ENCODE measurements at regions not wholly inside any gene's neighbourhood (a gene's known extent, or its start where the extent isn't known, plus 50 kb on each side); places are given as distances from the start of the nearest gene placed in this dataset.
"Not testable (repeated sequence)": the region's sequence is repeated elsewhere in the genome, so short reads cannot be mapped to it uniquely, and the experiment has no call there.

- no peak for DNase-seq (ENCODE audit: low spot score)
These were observed 111.3 kb upstream of the NDUFV2 start for GRCh38 chr18:8991155-8991554.

GRCh38 chr18:8992500-8992899 lies 110.0 kb upstream of the NDUFV2 start:
- DNase-seq (ENCODE audit: low spot score), result not testable (repeated sequence)

DNA sequence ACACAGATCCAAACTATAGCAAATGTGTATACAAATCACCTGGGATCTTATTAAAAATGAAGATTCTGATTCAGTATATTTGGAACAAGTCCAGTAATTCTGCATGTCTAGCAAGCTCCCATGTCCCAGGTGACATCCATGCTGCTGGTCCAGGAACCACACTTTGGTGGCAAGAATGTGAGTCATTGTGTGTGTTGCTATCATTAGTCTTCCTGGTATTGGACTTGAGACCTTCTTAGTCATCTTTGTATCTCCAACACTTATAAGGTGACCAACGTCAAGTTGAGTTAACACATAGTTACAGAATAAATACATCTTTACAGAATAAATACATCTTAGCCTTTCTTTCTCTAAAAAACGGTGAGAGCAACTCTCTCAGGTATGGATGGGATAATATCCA lies 107.9 kb upstream of the NDUFV2 start:
- peak; percentile 82 for DNase-seq (ENCODE audit: low spot score)

DNA sequence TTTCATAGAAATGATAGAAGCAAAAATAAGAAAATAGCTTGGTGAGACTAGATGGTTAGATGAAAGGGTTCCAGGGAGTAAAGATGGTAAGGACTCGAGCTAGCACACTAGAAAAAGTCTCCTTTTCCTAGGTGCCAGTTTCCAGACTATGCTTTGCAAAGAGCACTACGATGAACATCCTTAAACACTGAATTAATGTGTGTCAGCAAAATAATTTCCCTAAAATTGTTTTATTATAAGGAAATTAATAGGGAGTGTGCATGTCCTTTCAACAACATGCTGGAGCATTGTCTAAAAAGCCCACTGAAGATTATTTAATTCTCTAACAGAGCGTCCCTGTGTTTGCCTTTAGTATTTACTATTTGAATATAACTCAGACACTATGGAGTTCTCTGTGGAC lies 107.4 kb upstream of the NDUFV2 start:
- no peak for DNase-seq (ENCODE audit: low spot score)

- DNase-seq (ENCODE audit: low spot score), result no peak
These were observed 105.6 kb upstream of the NDUFV2 start for GRCh38 chr18:8996771-8997432.

DNA sequence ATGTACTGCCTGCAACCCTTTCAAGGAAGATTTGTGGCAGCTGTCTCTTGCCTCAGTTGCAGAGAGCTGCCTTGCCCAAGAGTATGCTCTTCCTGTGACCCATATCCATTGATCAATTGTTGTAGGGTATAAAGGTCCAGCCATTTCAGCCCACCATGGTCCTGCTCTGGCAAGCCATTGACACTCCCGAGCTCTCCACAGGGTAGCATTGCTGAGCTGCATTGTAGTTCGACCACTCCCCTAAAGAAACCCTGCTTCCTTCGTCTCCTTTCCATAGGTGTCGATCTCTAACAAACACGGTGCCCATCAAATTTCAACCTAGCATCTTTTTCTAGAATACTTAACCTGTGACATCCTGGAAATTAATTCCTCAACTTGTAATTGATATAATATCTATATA lies 104.9 kb upstream of the NDUFV2 start:
- DNase-seq (ENCODE audit: low spot score), result no peak

- DNase-seq (ENCODE audit: low spot score), result no peak
These were observed 103.8 kb upstream of the NDUFV2 start for GRCh38 chr18:8998481-8999217.

- no peak for DNase-seq (ENCODE audit: low spot score)
These were observed 102.6 kb upstream of the NDUFV2 start for GRCh38 chr18:8999872-9000271.

DNA sequence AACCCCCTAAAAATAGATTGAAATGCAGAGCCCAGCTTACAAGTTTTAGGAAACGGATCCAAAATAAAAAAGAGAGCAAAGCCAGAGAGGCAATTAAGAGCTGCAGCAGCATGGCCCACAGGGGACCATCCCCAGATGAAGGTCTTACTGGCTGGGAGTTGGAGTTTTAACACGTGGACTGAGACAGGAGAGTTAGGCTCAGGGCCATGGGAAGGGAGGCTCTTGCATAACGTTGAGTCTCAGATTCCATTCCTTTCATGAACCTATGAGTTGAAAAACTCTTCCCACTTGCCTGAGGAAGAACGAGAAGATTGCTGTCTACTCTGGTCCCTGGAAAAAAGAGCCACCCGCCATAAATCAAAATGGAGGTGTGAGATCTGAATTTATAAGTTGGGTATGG lies 101.8 kb upstream of the NDUFV2 start:
- DNase-seq (ENCODE audit: low spot score), result no peak

- DNase-seq (ENCODE audit: low spot score), result no peak
These were observed 101.3 kb upstream of the NDUFV2 start for GRCh38 chr18:9001209-9001608.

- no peak for DNase-seq (ENCODE audit: low spot score)
These were observed 98.9 kb upstream of the NDUFV2 start for GRCh38 chr18:9003406-9004100.

DNA sequence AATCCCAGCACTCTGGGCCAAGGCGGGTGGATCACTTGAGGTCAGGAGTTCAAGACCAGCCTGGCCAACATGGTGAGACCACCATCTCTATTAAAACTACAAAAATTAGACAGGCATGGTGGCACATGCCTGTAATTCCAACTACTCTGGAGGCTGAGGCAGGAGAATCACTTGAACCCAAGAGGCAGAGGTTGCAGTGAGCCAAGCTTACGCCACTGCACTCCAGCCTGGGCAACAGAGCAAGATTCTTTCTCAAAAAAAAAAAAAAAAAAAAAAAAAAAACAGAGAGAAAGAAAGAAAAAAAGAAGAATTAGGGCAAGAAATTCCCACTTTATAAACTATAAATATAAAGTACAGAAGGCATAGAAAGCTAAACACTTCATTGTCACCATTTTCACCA lies 98.2 kb upstream of the NDUFV2 start:
- not testable (repeated sequence) for DNase-seq (ENCODE audit: low spot score)

GRCh38 chr18:9007700-9008099 lies 94.8 kb upstream of the NDUFV2 start:
- not testable (repeated sequence) for DNase-seq (ENCODE audit: low spot score)

GRCh38 chr18:9008200-9008708 lies 94.2 kb upstream of the NDUFV2 start:
- no peak for DNase-seq (ENCODE audit: low spot score)

DNA sequence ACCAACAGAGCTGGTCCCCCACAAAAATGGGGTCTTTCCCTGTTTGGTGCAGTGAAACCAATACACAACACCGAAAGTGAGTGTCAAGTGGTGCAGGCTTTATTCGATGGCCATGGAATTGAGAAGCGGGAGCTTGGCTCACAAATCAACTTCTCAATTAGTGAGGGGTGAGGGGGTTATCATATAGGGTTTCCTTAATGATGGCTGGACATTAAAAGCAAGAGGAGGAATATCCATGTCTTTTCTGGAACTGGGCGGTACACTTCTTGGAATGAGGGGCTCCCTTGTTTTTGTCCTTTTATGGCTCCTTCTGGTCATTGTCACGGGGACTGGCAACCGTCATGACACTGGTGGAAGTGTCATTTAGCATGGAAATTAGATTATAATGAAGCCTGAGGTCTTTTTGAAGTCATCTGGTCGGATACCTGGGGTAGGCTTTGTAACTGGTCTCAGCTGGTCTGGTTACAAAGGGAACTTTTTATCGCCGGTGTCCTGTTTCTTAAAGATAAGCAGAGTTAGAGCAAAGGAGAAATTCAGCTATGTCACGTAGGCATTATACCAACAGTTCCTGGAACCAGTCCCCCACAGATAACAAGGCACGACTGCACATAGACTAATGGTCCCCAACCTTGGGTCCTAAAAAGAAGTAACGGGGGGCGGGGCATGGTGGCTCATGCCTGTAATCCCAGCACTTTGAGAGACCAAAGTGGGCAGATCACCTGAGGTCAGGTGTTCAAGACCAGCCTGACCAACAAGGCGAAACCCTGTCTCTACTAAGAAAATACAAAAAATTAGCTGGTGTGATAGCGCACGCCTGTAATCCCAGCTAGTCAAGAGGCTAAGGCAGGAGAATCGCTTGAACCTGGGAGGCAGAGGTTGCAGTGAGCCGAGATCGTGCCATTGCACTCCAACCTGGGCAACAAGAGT lies 93.5 kb upstream of the NDUFV2 start:
- no peak for DNase-seq (ENCODE audit: low spot score)

DNA sequence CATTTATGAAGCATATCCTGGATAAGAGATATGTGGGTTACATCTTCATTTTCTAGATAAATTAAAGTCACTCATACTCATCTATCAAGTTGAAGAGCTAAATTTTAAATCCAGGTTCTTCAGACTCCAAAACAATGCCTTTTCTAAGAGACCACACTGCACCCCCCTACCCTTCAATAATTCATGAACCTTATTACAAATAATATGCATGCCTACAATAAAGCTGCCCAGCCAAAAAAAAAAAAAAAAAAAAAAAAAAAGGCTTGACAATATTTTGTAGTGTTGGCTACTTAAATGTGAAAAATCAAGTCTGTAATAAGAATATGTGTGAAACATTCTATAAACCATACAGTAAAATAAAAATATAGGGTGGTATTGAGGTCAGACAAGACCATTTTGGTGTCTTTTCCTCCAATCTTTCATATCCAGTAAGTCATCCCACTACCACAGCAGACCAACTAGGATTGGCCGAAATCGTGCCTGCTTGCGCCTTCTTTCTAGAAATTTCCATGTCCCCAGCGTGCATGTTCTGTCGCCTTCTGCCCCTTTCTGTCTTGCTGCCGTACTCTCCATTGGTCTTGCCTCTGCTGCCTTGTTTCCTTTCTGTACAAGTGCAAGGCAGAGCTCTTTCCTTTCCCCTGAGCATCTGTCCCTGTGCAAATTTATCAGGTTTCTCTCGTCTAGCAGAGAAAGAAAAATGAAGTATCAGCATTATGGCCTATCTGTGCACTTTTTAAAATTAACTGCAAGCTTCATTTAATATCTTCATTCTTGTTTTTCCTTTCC lies 92.6 kb upstream of the NDUFV2 start:
- no peak for DNase-seq (ENCODE audit: low spot score)

DNA sequence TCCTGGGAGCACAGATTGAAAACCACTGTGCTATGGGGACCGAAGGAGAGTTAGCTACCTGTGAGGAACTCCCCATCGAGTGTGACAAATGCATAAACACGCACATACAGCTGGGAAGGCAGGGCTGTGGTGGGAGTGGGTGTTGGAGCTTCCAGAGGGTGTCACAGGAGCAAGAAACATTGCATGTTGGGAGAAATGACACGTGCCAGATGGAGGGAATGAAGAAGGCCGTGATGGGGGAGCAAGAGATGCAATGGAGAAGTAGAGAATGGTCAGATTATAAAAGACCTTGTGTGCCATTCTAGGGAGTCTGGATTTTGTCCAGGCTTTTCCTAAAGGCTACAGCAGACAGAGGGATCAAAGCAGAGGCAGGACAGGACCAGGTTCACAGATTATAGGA lies 91.1 kb upstream of the NDUFV2 start:
- no peak for DNase-seq (ENCODE audit: low spot score)

DNA sequence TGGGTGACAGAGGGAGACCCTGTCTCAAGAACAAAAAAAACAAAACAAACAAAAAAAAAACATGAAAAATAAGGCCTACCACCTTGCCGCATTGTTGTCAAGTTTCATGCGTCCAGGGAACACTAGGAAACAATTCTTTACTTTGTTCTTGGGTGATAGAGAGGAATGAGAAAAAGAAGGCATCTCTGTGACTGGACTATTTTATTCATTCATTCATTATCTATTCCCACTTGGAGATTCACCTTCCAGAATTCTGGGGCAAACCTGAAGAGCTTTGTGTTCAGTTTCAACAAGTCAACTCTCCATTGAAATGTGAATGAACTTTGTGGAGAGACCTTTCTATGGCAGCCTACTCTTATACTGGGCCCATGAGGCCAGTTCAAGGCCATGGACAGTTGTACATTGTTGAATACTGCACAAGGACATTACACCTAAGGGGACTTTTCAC lies 88.5 kb upstream of the NDUFV2 start:
- no peak for DNase-seq (ENCODE audit: low spot score)

DNA sequence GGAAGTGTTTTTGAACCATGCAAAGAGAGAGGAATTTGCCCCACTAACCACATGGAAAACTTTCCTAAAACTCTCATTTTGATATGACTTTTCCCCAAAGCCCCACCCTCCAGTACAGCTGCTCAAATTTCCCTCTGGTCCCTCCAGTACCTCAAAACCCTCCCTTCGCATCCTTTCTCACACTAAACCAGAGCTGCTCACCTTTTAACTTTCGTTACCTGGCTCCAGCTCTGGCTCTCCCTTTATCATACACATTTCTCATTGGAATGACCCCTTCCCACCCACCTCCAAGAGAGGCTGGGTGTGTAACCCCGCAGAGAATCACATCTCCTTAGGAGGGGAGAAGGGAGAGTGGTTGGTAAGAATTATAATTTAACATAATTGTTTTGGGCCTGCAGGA lies 86.8 kb upstream of the NDUFV2 start:
- no peak for DNase-seq (ENCODE audit: low spot score)

DNA sequence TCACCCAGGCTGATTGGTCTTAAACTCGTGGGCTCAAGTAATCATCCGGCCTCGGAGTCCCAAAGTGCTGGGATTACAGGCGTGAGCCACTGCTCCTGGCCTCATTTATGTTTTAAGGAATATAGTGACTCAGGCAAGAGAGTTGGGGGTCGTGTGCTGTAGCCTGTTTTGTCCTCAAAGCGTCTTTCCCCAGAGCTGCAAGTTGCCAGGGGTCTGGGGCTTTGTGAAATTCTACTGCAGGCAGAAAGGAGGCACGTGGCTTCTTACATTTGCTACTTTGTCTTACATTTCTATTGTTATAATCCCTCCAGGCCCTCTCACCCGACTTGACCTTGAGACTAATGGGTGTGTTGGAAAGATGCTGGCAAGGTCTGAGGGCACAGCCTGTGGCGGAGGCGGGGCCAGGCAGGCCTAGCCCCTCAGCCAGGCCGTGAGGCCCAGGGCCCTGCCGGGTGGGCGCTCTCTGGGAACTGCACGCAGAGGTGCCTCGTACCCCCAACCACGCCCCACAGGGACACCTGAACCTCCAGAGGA lies 85.8 kb upstream of the NDUFV2 start:
- no peak for DNase-seq (ENCODE audit: low spot score)

Data from kidney tubule cell (primary cell).